ENCODE measurements at regions not wholly inside any gene's neighbourhood (a gene's known extent, or its start where the extent isn't known, plus 50 kb on each side); places are given as distances from the start of the nearest gene placed in this dataset.

GRCh38 chr6:23027281-23027680, 457.9 kb downstream of the HDGFL1 start:
- Mint-ChIP-seq H3K27me3 (ENCODE audit: insufficient read depth, unreplicated experiment) (no peaks in the 10 kb centered on the region), H3K9me3 (ENCODE audit: unreplicated experiment) (no peaks in the 10 kb centered on the region), H3K4me1 (ENCODE audit: insufficient read depth, unreplicated experiment) (no peaks in the 10 kb centered on the region), H3K36me3 (ENCODE audit: insufficient read depth, unreplicated experiment) (no peaks in the 10 kb centered on the region), H3K4me3 (ENCODE audit: unreplicated experiment) (no peak overlapping the region), H3K27ac (ENCODE audit: low read depth, unreplicated experiment) (no peak overlapping the region)
- no peak for DNase-seq (ENCODE audit: unreplicated experiment)
- no TSS peak for BruUV-seq (replicated peaks)
- ChIA-PET CTCF (no interaction called here), POLR2A (interaction anchor here (0.8 kb wide), 1 partner anchor 10 kb away, joined by 3 read pairs; no protein-coding TSS in a partner anchor)
- intact Hi-C loops (cut with micrococcal nuclease) = no loop called here
- TF ChIP-seq CTCF (IDR thresholded peaks at IDR 0.05; ENCODE audit: unreplicated experiment) = no peak

GRCh38 chr6:23031986-23032385, 462.6 kb downstream of the HDGFL1 start:
- Mint-ChIP-seq H3K27ac (ENCODE audit: low read depth, unreplicated experiment) (no peak overlapping the region), H3K4me1 (ENCODE audit: insufficient read depth, unreplicated experiment) (no peaks in the 10 kb centered on the region), H3K9me3 (ENCODE audit: unreplicated experiment) (no peaks in the 10 kb centered on the region), H3K4me3 (ENCODE audit: unreplicated experiment) (no peak overlapping the region), H3K27me3 (ENCODE audit: insufficient read depth, unreplicated experiment) (no peaks in the 10 kb centered on the region), H3K36me3 (ENCODE audit: insufficient read depth, unreplicated experiment) (no peaks in the 10 kb centered on the region)
- no peak for DNase-seq (ENCODE audit: unreplicated experiment)
- intact Hi-C loops (cut with micrococcal nuclease) = no loop called here
- ChIA-PET POLR2A (no interaction called here), CTCF (interaction anchor here (0.6 kb wide), 1 partner anchor 69 kb away, joined by 3 read pairs; no protein-coding TSS in a partner anchor)
- no peak for TF ChIP-seq CTCF (IDR thresholded peaks at IDR 0.05; ENCODE audit: unreplicated experiment)
- BruUV-seq (replicated peaks) = no TSS peak

- no peak for TF ChIP-seq CTCF (IDR thresholded peaks at IDR 0.05; ENCODE audit: unreplicated experiment)
- POLR2A ChIA-PET = no interaction called here
- Mint-ChIP-seq H3K9me3 (ENCODE audit: unreplicated experiment) (no peaks in the 10 kb centered on the region), H3K27ac (ENCODE audit: low read depth, unreplicated experiment) (no peak overlapping the region), H3K27me3 (ENCODE audit: insufficient read depth, unreplicated experiment) (no peaks in the 10 kb centered on the region), H3K4me3 (ENCODE audit: unreplicated experiment) (no peak overlapping the region), H3K36me3 (ENCODE audit: insufficient read depth, unreplicated experiment) (no peaks in the 10 kb centered on the region), H3K4me1 (ENCODE audit: insufficient read depth, unreplicated experiment) (no peaks in the 10 kb centered on the region)
- no peak for DNase-seq (ENCODE audit: unreplicated experiment)
- no TSS peak for BruUV-seq (replicated peaks)
- CTCF ChIA-PET = interaction anchor here (0.7 kb wide), 1 partner anchor 1445 kb away, joined by 3 read pairs; no protein-coding TSS in a partner anchor
- intact Hi-C loops (cut with micrococcal nuclease) = no loop called here
Observed at GRCh38 chr6:23034926-23035325, 465.6 kb downstream of the HDGFL1 start.

- H3K4me3 Mint-ChIP-seq (ENCODE audit: unreplicated experiment) = no peak overlapping the region
Observed at GRCh38 chr6:23036406-23036983, 467.1 kb downstream of the HDGFL1 start.

More at GRCh38 chr6:23036406-23036983, 467.1 kb downstream of the HDGFL1 start:
- Mint-ChIP-seq H3K27ac (ENCODE audit: low read depth, unreplicated experiment) (no peak overlapping the region), H3K27me3 (ENCODE audit: insufficient read depth, unreplicated experiment) (no peaks in the 10 kb centered on the region), H3K36me3 (ENCODE audit: insufficient read depth, unreplicated experiment) (no peaks in the 10 kb centered on the region), H3K4me1 (ENCODE audit: insufficient read depth, unreplicated experiment) (no peaks in the 10 kb centered on the region), H3K9me3 (ENCODE audit: unreplicated experiment) (no peaks in the 10 kb centered on the region)
- no peak for TF ChIP-seq CTCF (IDR thresholded peaks at IDR 0.05; ENCODE audit: unreplicated experiment)
- ChIA-PET CTCF (interaction anchor here (1.0 kb wide), 1 partner anchor 11 kb away, joined by 3 read pairs; no protein-coding TSS in a partner anchor), POLR2A (interaction anchor here (0.6 kb wide), 2 partner anchors 416 to 1542 kb away, joined by 3 read pairs; no protein-coding TSS in a partner anchor)
- BruUV-seq (replicated peaks) = no TSS peak
- no peak for DNase-seq (ENCODE audit: unreplicated experiment)
- intact Hi-C loops (cut with micrococcal nuclease) = no loop called here
